Testis (tissue), 2 donors: ENCODE measurements at regions not wholly inside any gene's neighbourhood (a gene's known extent, or its start where the extent isn't known, plus 50 kb on each side); places are given as distances from the start of the nearest gene placed in this dataset.

Experiments
- CTCF ChIP-seq, 3 experiments: fragments of 450-650 bp in 2 of 3; fragments of 200-600 bp in 1 of 3; sonication (generic) in 1 of 3; IDR thresholded peaks; one replicate each; pipeline ENCODE4 v1.5.1; 2016 to 2019; ENCODE audit warnings: antibody characterized with exemption in 3 of 3, mild to moderate bottlenecking in 2 of 3, moderate library complexity in 1 of 3
- POLR2A ChIP-seq: fragments of 450-650 bp; IDR thresholded peaks from one replicate; pipeline ENCODE4 v1.6.1; 2017; ENCODE audit warnings: antibody characterized with exemption, mild to moderate bottlenecking, moderate library complexity

- no peak for TF ChIP-seq CTCF (IDR thresholded peaks at IDR 0.05)
- no peak for TF ChIP-seq POLR2A
These were observed 112.6 kb upstream of the SORBS2 start for GRCh38 chr4:185924458-185925044.
